ENCODE measurements at regions not wholly inside any gene's neighbourhood (a gene's known extent, or its start where the extent isn't known, plus 50 kb on each side); places are given as distances from the start of the nearest gene placed in this dataset.

DNA sequence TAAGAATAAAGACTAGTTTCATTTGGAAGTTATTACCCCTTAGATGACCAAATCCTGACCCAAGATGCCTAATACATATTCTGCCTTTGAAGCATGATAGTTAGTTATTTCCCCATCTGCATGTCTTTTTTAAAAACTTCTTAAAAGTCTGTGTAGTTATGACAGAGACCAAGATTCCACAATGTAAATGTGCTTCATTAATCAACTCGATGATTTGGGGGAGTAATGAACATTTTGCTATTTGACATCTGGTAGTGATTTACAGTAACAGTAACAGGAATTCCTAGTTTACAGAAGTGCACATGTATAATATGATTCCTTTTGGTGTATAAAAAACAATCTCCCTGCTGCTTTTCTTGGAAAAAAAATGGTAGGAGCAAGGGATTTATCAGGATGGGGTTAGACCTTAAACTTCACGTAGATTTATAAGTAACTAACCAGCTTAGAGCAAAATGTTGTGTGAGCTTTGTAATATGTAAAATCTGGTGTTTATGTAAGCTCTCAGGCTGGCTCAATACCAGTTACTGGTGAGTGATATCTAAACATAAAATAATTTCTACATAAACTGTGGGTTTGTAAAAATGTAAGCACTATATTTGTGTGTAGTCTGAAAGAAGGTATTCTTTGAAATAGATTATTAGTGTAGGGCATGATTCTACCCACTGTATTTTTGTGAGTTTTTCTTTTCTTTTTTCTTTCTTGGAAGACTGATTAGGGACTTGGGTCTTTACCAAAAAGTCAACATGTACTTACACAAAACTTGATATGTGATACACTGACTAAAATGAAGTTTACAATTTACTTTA is 641.6 kb downstream of the EPHA4 start:
- DNase-seq (ENCODE audit: low read depth in 2 of 2): no peak

DNA sequence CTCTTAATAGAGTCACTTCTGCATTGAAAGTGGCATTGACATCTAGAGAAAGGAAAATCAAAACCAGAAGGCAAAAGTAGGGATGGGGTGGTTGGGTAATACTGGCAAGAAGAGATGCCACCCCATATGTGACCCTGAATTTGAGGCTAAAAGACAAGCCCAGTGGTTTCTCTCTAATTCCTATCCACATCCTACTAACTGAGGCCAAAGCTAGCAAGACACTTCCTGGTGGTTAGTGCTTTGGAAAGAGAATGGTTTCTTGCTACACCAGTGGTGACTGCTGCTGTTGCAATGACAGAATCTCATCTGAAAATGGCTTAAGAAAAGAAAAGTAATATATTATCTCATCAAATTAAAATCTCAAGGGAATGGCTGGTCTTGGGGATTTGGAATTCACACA is 640.6 kb downstream of the EPHA4 start:
- no peak for DNase-seq (ENCODE audit: low read depth in 2 of 2)

DNA sequence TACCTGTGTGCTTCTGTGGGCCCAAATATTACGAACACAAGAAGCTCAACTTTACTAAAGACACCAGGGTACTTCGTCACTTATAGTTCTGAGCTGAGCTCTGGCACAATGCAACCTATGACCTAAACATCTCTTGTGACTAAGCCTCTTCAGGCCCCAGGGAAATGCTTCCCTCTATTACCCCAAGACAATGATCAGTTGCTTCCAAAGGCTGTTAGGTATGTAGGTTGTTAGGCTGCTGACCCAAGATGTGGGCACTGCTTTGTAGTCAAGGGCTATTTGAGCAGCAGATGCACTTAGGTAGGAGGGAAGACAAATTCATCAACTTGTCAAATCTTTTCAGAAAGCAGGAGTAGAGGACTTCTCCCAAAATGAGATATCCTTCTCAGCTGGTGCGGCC is 640.1 kb downstream of the EPHA4 start:
- no peak for DNase-seq (ENCODE audit: low read depth in 2 of 2)

DNA sequence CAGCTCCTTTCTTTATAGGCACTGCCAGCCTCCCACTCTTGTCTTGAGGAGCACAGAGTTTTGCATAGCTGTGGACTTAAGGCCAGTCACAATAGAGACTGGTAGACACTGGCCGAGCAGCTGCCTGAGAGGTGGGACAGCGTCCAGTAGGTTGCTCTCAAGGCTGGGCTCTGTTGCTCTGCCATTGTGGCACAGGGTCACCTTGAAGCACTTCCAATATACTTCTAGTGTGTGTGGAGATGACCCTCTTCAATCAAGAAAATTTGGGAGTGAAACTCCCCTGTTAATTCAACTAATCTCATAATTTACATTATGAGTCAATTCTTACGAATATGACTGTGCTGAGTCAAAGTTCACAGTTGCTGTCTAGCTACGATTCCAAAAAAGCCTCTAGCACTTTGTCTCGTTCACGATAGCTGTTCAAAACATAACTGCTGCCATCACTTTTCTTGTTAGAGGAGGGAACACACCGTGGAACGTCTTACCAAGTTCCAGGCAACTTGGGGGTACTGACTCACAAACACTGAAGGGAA is 636.2 kb downstream of the EPHA4 start:
- DNase-seq (ENCODE audit: low read depth in 2 of 2): no peak

DNA sequence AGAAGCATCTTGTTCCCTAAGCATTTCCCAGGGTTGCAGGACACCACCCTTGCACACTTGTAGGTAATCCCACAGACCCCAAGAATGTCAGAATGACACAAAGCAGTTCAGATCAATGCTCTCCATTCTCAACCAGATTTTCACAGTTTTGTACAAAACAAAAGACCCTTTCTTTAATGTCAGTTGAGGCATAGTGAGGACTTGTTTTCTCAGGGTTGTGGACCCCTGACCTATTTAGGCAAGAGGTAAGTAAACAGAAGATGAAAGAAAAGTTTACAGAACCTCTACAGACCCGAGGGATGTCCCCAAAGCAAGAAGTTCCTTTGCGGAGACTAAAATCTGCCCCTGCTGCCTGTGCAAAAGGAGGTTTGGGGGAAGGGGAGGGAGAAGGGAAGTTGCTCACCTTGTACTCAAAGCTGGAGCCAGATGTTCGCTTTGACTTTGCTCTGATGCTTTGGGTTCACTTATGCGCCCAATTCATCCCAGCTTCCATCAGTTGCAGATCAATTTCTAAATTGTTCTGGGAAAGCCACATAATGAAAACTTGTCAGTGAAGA is 635.4 kb downstream of the EPHA4 start:
- no peak for DNase-seq (ENCODE audit: low read depth in 2 of 2)

DNA sequence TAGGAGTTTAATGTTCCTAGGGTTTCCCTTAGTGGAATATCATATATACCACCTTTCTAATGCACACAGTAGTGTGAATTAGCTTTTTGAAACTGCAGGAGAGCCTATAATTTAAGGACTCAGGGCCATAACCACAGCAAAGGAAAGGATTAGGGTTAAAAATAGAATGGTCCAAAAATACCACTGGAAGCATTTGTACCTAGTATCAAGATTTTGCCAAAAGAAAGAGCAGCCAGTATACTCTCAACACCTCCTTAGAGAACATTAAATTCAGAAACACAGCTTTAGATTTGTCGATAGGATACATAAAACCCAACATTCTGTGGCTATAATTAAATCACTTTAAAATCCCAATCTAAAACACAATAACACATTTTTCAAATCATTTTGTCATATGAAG is 634.9 kb downstream of the EPHA4 start:
- no peak for DNase-seq (ENCODE audit: low read depth in 2 of 2)

DNA sequence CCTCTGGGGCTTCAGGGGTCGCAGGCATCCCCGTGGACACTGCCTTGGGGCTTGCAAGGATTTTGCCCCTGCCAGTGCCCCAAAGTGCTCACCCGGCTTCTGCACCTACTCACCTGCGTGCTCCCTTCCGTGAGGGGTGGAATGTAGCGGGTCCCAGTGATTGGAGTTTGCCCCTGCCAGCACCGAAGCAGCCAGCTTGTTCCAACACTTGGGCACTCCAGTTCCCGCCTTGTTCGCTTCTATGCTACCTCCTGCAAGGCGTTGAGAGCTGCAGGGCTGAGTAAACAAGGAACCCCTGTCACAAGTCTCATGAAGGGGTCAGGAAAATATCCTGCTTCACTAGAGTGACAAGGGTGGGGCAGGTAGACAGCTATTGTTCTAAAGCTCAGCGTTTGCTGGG is 631.5 kb downstream of the EPHA4 start:
- no peak for DNase-seq (ENCODE audit: low read depth in 2 of 2)

DNA sequence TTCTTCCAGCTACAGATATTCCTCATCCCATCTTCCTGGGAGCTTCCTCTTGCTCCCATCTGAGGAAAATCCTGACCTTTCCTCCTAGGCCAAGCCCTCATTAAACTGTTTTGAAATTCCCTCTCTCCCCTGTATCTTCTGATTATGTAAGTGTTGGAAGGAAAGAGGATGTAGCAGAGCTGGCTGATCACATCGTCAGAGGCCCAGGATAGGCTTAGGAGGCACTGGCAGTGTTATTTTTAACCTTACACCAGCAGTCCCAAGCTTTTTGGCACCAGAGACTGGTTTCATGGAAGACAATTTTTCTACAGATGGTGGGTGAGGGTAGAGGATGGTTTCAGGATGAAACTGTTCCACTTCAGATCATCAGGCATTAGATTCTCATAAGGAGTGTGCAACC is 630.4 kb downstream of the EPHA4 start:
- DNase-seq (ENCODE audit: low read depth in 2 of 2): no peak

DNA sequence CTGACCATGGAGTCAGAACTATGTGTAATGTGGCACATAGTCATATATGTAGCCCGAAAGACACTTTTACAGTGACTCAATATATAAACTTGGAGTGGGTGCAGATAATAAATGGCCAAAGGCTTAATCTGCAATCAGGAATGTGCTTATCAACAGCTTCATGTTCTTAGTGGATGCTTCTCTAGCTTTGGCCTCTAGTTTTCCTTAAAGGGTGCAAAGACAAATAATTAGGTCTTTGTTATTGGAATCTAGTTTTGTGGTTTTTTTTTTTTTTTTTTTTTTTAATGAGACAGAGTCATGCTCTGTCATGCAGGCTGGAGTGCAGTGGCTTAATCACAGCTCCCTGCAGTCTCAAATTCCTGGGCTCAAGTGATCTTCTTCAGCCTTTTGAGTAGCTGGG is 625.6 kb downstream of the EPHA4 start:
- DNase-seq (ENCODE audit: low read depth in 2 of 2): no peak

DNA sequence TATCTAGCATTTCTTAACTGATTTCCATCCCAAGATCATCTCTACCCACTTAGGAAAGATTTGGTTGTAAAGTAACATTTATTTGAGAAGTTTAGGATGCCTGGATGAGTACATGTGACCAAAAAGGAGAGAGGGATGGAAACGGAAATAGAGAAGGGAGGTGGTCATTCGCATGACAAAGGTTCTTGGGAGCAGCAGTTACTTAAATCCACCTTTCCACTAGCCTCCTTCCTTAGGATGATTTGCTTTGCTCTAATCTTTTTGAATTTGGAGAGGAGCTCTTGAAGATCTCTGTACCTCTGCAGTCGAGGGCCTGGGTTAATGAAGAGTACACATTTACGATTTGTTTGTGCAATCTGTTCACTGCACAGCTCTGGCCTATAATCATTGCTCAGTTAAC is 623.5 kb downstream of the EPHA4 start:
- DNase-seq (ENCODE audit: low read depth in 2 of 2): no peak

DNA sequence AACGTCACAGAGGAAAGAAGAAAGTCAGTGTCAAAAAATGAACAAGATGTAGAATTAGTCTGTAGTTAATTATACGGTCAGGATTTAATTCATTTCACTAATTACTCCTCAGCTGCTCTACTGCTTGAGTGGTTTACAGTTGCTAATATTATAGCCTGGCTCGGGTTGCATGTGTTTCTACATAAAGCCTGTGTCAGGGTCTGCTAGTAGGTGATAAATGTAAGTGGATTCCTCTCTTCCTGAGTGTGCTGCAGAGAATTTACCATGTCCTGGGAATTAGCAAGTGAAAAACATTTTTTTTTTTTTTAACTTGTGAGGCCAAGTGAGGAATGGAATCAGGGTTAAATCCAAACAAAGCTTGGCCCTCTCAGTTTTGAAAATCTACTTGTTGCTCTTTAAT is 622.6 kb downstream of the EPHA4 start:
- no peak for DNase-seq (ENCODE audit: low read depth in 2 of 2)

DNA sequence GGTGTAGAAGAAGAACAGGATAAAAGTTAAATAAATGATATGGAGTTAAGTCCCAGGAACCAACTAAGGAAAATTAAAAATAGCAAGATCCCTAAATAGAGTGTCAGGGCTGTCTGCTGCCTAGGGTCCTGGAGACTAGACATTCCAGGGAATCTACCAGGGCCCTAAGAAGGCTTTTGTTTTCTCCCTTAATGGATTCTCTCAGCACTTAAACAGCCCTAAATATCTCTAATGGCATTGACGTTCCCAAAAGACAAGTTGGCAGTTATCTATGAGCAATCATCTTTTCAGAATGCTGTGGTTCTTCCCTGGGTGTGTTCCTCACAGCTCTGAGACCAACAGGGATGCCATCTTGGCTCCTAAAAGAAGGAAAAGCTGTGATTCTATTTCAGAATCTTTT is 616.3 kb downstream of the EPHA4 start:
- DNase-seq (ENCODE audit: low read depth in 2 of 2): no peak

DNA sequence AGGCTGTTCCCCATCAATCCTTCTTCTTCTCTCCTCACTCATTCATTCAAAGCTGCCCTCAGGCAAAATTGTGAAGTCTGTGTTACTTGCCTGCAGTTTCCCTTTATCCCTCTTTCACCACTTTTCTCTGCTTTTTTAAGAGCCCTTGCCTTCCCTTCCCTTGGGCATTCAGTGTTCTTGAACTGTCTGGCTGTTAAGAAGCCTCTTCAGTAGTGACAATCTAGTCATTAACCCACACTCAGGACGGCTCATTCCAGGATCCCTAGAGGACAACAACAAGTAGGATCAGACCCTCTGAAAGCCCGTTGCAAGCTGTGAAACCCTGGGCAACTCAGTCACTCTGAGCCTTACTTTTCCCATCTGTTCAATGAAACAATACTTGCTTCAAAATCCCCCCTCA is 615.7 kb downstream of the EPHA4 start:
- DNase-seq (ENCODE audit: low read depth in 2 of 2): no peak

DNA sequence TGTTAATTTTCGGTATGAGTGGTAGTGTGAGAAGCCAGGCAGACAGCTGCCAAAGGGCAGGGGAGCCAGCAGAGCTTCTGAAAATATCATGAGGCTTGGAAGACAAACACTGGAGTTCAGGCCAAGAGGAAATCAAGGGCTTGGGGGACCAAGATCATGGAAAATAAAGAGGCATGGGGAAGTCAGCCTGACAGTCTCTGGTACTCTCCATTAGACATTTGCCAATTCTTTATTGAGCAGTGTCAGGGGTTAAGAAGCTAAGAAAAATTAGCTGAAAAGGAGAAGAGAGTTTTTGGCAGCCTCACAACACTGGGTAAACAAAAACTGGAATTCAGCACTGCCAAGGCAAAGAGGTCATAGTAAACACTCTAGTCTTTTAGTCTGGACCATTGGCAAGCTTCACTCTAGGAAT is 612.7 kb downstream of the EPHA4 start:
- no peak for DNase-seq (ENCODE audit: low read depth in 2 of 2)

DNA sequence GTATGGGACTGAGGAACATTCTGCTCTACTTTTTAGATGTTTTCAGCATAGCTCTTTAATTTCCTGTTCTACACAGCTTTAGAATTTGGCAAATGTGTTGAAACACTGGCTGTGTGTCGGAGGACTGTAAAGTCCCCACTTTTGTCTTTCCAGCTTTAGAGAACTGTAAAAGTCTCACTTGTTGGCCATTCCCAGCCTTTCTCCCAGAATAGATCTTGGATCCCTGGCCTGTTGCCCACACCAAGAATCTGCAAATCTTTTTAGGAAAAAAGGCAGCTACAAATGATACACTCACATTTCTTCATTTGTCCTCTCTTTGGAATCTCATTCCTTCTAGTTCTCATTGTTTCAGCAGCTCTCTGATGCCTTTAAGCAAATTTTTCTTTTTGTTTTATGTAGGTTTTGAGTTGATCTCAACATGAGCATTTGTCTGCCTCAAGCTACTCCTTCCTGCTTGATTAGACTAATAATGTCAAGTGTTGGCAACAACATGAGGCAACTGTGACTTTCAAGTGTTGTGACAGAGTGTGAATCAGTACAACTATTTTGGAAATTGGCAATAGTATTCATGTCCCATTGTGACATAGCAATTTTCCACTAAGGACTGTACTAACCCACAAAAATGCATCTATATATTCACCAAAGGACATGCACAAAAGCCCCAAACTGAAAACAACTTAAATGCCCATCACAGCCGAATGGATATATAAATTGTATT is 610.8 kb downstream of the EPHA4 start:
- no peak for DNase-seq (ENCODE audit: low read depth in 2 of 2)

DNA sequence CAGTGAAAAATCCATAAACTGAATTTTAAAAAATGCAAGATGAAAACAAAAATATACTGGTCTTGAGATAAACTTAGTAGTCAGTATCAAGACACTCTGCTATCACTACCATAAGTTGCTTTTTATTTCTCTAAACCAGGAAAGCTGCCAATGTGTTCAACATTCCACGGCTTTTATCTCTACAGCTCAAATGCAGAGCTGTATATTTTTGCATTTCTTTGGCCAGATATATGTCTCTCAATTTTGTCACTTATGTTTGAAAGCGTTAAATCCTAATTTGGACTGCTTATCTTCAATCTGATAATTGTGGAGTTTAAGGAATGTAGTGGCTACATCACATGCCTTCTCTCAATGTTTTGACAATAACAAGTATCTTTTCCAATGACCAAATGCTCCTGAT is 609.5 kb downstream of the EPHA4 start:
- no peak for DNase-seq (ENCODE audit: low read depth in 2 of 2)

DNA sequence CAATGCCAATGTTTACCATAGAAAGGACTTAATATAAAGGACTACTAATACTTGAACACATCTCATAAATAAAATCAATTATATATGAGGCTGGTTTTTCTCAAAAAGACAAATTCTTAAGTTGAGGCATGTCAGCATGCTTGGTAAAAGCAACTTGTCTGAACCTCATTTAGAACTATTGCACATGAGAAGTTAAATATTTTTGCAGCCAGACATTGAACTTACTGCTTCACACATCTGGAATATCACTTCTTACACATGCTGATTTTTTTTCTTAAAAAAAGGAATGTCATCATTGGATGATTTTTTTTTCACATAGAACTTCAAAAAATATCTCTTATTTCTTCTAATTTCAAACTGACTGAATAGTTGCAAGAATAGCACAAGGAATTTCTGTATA is 609.0 kb downstream of the EPHA4 start:
- no peak for DNase-seq (ENCODE audit: low read depth in 2 of 2)

DNA sequence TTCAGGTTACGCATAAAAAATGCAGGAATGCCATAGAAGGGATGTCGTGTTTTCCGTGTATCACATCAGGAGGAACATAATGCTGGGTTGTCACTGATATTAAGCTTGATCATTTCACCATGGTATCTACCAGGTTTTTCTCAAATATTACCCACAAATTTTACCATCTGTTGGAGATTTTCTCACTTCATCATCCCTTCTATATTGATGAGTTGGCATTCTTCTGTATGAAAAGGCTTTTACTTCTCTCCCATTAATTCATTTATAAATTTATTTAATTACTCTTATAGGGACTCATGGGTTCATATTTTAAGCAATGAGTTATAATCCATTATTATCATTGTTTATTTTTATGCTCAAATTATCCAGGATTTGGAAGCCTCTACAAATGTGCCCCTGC is 608.2 kb downstream of the EPHA4 start:
- no peak for DNase-seq (ENCODE audit: low read depth in 2 of 2)

DNA sequence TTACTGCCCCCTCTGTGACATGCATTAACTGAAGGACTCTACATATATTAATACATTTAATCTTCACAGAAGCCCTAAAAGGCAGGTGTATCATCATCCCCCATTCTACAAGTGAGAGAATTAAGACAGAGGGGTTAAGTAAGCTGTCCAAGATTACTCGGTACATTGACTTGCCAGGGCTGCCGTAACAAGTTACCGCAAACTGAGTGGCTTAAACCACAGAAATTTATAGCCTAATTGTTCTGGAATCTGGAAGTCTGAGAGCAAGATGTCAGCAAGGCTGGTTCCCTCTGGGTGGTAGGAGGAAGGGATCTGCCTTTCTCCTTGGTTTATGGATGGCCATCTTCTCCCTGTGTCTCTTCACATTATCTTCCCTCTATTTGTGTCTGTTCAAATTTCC is 605.5 kb downstream of the EPHA4 start:
- DNase-seq (ENCODE audit: low read depth in 2 of 2): no peak

DNA sequence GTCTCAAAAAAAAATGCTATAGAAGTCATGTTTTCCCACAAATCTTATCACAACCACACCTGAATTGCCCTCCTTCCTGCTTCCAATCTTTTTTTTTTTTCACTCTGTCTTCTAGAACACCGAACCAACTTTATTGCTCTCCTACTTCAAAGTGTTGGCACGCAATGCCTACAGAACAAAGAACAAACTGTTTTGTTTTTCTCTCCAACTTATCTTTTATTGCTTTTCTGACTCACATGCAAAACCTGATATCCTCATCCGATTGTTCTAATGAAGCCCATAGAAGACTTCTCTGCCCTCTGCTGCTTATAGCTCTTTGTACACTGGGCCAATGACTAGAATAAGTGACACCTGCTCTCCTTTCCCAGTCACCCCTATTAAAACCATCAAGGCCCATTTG is 602.8 kb downstream of the EPHA4 start:
- DNase-seq (ENCODE audit: low read depth in 2 of 2): no peak

DNA sequence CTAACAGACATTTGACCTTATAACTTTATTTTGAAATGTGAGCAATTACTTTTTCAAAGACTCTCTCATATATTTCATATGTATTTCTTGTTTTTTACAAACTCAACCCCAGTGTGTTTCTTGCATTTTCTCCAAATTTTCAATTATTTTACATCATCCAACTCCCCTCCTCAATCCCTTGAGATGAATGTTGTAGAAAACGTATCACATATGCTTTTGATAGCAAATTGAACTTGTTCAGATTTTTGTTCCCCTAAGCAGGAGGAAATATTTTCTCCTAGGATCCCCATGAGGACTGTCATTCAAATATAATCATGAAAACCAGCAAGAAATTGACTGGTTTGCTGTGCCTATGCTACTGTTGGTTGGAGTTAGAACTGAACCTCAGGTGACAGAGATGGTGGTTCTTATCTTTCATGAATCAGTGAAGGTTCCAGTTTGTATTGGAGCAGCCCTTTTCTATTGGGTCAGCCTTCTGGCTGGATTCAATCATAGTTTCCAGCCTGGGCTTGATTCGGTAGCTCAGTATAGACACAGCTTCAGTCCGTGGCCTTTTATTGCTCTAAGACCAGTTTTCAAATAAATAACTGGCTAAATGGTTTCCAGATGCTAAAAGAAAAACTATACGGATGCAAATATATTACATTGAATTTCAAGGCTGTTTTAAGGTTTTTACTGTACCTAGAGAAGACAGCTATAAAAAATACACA is 591.0 kb downstream of the EPHA4 start:
- no peak for DNase-seq (ENCODE audit: low read depth in 2 of 2)

DNA sequence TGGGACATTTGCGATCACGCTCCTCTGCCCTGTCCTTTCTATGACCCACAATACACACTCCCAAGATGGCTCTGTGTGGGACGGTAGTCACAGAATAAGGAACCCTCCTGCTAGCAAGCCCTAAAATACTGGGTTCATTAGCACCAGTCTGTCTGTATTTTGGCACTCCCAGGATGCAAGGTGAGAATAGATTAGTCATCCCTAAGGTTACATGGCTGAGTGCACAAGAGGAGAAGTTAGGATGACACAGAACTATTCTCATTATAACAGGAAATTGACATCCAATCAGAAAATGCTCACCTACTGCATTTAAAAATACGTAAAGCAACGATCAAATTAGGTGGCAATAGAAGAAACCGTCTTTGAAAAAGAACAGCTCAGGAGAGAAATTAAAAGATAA is 590.2 kb downstream of the EPHA4 start:
- no peak for DNase-seq (ENCODE audit: low read depth in 2 of 2)

Measured in activated CD4-positive, alpha-beta T cell treated with anti-CD3 and anti-CD28 coated beads for 24 hours (primary cell).